ENCODE measurements at regions not wholly inside any gene's neighbourhood (a gene's known extent, or its start where the extent isn't known, plus 50 kb on each side); places are given as distances from the start of the nearest gene placed in this dataset.

DNA sequence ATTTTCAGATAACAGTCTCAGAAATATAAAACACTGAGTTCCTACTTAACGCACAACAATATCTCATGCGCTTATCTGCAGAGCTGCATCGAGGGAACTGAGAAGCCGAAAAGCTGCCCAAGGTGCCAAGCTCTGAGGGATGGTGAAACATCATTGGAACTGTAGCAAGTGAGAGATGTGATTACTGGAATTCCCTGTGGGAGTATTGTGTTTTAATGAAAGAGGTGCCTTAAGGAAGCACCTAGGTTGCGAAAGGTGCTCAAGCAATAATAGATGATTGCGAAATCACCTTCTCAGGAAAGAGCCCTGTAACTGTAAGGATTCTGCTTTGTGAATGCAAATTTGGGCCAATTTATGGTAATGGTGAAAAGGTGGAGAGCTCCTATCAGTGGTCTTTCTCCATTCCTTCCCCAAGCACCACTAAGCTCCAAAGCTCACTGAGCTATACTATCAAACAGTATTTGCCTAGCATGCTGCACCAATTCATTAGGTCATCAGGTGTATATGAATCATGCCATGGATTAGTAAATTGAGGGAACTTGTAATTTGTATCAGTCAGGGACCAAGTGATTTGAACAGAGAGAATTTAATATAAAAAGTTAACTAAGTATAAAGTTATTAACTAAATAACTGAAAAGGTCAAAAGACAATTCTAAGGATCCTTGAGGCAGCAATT, 59.0 kb upstream of the ATP8A1 start:
- TF ChIP-seq YY1 (IDR thresholded peaks at IDR 0.05; ENCODE audit: insufficient read depth, insufficient read length) (no peak), ZNF274 (IDR thresholded peaks at IDR 0.05; ENCODE audit: low read depth, low read length) (no peak), SUZ12 (IDR thresholded peaks at IDR 0.05; ENCODE audit: extremely low read depth, insufficient read depth, insufficient read length) (no peak)

Data from NT2/D1 (cell line).